T-helper 1 cell treated with Interleukin-12 subunit alpha and Interleukin-12 subunit beta and Interleukin-4 antibody, amounts not matched to agents 30 ng/mL and 1 ng/mL, for 36 hours (primary cell): ENCODE measurements at regions not wholly inside any gene's neighbourhood (a gene's known extent, or its start where the extent isn't known, plus 50 kb on each side); places are given as distances from the start of the nearest gene placed in this dataset.
"Not testable (repeated sequence)": the region's sequence is repeated elsewhere in the genome, so short reads cannot be mapped to it uniquely, and the experiment has no call there.

Experiments used
- intact Hi-C: fragments of 100-400 bp; cut with micrococcal nuclease; formaldehyde crosslinking; loops from one replicate; pipeline ENCODE4 v1.15.1; 2024

GRCh38 chr13:110809871-110810486 lies 96.5 kb downstream of the ING1 start:
- intact Hi-C loops: no loop called here

GRCh38 chr13:110811008-110811720 lies 97.7 kb downstream of the ING1 start:
- intact Hi-C loops: no loop called here

- intact Hi-C loops: no loop called here
Observed at GRCh38 chr13:110811771-110812120, 98.2 kb downstream of the ING1 start.

GRCh38 chr13:110812121-110812868 lies 98.8 kb downstream of the ING1 start:
- intact Hi-C loops: no loop called here

- intact Hi-C loops: no loop called here
Observed at GRCh38 chr13:110812869-110813645, 99.6 kb downstream of the ING1 start.

- intact Hi-C loops: no loop called here
Observed at GRCh38 chr13:110813646-110814624, 100.4 kb downstream of the ING1 start.

- intact Hi-C loops: loop anchor here (5.0 kb wide), 1 partner anchor 102 kb away; the partner anchor contains the start of gene ANKRD10
Observed at GRCh38 chr13:110815471-110816204, 99.2 kb downstream of the ANKRD10 start.

- intact Hi-C loops: loop anchor here (5.0 kb wide), 1 partner anchor 101 kb away; the partner anchor contains the start of gene ANKRD10
Observed at GRCh38 chr13:110816500-110816899, 98.4 kb downstream of the ANKRD10 start.

GRCh38 chr13:110817143-110817542 lies 97.7 kb downstream of the ANKRD10 start:
- intact Hi-C loops: loop anchor here (5.0 kb wide), 1 partner anchor 100 kb away; the partner anchor contains the start of gene ANKRD10

- intact Hi-C loops: loop anchor here (1.0 to 5.0 kb wide), 9 partner anchors 99 to 596 kb away; partner anchors contain the start of genes ANKRD10, CARS2 and NAXD
Observed at GRCh38 chr13:110818747-110819146, 96.1 kb downstream of the ANKRD10 start.

GRCh38 chr13:110819203-110820014 lies 95.5 kb downstream of the ANKRD10 start:
- intact Hi-C loops: loop anchor here (1.0 to 5.0 kb wide), 9 partner anchors 98 to 597 kb away; partner anchors contain the start of genes ANKRD10, CARS2 and NAXD

- intact Hi-C loops: no loop called here
Observed at GRCh38 chr13:110820322-110820721, 94.5 kb downstream of the ANKRD10 start.

GRCh38 chr13:110821837-110822668 lies 92.8 kb downstream of the ANKRD10 start:
- intact Hi-C loops: not testable (repeated sequence)

- intact Hi-C loops: no loop called here
Observed at GRCh38 chr13:110822669-110822945, 92.3 kb downstream of the ANKRD10 start.

GRCh38 chr13:110824702-110825300 lies 90.1 kb downstream of the ANKRD10 start:
- intact Hi-C loops: loop anchor here (5.0 kb wide), 1 partner anchor 228 kb away; no protein-coding TSS in a partner anchor

GRCh38 chr13:110825516-110825915 lies 89.4 kb downstream of the ANKRD10 start:
- intact Hi-C loops: loop anchor here (5.0 kb wide), 1 partner anchor 227 kb away; no protein-coding TSS in a partner anchor

- intact Hi-C loops: loop anchor here (5.0 kb wide), 1 partner anchor 226 kb away; no protein-coding TSS in a partner anchor
Observed at GRCh38 chr13:110826101-110826500, 88.8 kb downstream of the ANKRD10 start.
